HG03439 (cell line): ENCODE measurements at regions not wholly inside any gene's neighbourhood (a gene's known extent, or its start where the extent isn't known, plus 50 kb on each side); places are given as distances from the start of the nearest gene placed in this dataset.

Experiments
- ATAC-seq: cut with Tn5 transposase; IDR thresholded peaks from one replicate; pipeline ENCODE4 v1.9.1; 2021; ENCODE audit warnings: mild to moderate bottlenecking, moderate library complexity; ENCODE audit not compliant: unreplicated experiment

- no peak for ATAC-seq
Measured at GRCh38 chr17:77686903-77687302, 271.6 kb upstream of the TNRC6C start.

DNA sequence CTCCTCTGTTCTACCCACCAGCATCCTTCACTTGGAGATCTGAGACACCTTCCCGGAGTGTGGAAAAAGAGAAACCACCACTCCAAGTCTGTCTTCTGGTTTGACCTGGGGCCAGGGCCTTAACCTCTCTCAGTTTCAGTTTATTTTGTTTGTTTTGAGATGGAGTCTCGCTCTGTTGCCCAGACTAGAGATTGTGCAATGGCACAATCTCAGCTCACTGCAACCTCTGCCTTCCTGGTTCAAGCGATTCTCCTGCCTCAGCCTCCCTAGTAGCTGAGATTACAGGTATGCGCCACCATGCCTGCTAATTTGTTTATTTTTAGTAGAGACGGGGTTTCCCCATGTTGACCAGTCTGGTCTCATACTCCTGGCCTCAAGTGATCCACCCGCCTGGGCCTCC lies 271.1 kb upstream of the TNRC6C start:
- ATAC-seq: no peak

GRCh38 chr17:77687921-77688320 lies 270.6 kb upstream of the TNRC6C start:
- ATAC-seq: no peak

DNA sequence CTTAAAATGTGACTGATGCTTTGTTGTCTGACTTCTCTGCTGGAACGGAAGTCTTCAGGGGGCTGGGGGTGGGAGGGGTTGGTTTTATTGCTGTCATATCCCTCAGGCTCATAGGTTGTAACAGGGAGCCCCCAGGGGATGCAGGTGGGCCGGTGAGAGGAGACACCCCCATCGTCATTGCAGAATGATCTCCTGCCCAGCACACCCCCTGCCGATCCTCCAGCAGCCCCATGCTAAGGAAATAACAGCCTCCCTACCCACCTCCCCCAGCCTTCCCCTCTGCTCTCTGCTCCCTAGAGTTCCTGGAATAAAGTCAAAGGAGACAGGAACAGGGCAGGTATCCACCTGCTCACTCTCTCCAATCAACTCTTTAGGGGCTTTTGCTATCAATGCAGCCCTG lies 270.1 kb upstream of the TNRC6C start:
- ATAC-seq: no peak

DNA sequence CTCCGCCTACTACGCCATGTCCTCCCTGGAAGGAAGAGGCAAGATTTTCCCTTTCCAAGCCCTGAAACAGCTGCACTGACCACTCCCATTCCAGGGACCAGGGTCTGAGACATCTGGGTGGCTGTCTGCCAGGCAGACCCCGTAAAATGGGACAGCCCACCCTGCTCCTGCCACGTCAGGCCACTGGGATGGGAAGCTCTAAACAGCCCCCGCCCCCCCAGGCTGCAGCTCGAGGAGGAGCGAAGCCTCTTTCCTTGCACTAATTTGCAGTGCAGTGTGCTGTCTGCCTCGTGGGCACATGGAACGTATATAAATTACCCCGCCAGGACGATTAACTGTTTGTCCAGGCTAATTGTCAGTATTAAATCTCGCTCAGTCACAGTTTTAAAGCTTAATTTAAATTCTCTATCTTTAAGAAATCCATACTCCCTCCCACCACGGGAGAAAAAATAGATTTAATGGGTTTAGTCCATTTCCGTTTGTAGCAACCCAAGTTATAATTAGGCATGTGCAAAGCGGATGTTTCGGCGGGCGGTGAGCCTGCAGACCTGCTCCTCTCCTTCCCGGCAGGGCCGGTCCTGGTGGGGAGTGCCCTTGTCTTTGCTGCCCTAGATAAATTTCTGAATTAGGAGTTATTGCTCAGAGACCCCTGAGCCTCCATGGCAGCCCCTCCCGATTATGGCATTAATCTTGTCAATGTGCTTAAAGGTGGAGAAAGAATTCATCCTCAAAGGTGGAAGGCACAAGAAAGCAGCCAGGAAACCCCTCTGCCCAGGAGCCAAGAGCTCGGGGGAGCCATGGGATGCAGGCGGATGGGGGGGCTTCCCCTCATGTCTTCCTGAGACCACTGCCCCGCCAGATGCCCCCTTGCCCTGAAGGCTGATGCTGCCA lies 268.0 kb upstream of the TNRC6C start:
- ATAC-seq: no peak

- no peak for ATAC-seq
Measured at GRCh38 chr17:77691216-77692085, 267.1 kb upstream of the TNRC6C start.

DNA sequence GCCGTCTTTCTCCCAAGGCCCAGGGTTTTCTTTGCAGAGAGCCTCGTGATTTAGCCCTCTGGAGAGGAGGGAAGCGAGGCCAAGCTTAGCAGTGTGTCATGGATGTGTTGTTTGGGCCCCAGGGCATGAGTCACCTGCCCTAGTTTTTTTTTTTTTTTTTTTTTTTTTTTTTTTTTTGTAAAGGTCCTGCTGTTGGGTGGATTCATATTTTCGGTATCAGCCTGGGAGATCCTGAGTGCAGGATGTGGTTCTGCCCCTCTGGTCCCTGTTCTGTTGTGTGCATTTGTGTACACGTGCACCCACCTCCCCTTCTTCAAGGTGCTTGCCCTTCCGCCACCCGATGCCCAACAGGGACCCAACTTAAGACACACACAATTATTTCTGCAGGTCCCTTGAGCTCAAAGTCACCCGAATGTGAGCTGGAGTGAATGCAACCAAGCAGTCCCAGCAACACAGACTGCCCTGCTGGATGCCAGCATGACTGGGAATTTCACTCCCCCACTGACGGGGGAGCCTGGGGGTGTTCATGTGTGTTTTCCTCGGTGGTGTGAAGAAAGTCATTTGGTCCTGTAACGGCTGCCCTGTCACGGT lies 265.8 kb upstream of the TNRC6C start:
- no peak for ATAC-seq

DNA sequence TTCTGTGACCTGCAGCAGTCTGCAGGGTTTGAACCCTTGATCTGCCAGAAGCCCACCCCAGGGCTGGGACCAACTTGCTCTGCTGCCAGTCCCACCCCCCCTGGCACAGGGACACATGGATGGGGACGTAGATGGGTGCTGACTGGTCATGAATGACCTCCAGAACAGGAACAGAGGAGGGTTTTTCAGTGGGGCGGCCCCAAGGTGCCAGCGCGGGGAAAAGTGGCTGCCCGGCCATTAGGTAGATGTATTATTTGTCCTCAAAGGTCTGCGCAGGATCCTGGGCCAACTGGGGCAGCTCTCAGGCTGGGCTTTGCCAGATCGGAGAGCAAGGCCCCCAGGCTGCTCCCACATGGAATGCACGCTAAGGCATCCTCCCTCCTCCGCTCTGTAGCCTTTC lies 265.2 kb upstream of the TNRC6C start:
- ATAC-seq: no peak

- ATAC-seq: no peak
Measured at GRCh38 chr17:77693776-77694175, 264.7 kb upstream of the TNRC6C start.

DNA sequence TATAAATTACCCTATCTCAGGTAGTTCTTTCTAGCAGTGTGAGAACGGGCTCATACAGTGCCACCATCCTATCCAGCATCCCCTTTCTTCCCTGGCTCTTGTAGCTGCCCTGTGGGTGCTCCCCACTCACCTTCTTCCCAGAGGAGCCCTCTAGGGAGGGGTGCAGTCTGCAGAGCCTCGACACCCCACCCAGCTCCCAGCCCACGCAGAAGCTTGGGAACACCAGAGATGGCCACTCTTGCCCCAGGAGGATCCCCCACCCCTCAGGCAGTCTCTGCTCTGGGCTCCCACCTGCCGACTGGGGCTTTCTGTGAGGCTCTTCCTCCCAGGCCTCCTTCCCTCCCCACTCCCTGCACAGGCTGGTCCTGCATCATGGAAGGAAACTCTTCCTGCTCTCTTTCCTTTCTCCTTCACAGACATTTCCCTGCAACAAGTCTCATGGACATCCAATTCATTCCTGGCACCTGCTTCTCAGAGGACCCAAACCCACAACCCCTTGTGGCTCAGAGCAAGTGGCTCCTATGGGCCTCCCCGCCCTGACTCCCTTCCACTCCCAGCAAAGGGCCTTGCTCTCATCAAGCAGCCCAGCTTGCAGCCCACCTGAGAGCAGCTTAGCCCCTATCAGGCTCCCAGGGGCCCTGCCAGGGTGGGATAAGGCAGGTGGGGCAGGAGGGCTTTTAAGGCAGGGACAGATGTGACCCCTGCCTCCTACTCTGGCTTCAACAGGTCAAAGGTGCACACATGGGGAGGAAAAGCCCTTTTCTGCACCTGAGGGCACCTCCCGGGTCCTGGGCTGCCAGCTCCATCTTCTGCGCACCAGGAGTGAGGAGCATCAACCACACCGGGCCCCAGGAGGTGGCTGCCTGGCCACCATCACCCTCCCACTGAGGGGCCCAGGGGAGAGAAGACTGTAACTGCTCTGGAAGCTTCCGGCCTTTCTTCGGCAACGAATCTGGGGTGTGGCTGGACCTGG lies 263.8 kb upstream of the TNRC6C start:
- no peak for ATAC-seq

DNA sequence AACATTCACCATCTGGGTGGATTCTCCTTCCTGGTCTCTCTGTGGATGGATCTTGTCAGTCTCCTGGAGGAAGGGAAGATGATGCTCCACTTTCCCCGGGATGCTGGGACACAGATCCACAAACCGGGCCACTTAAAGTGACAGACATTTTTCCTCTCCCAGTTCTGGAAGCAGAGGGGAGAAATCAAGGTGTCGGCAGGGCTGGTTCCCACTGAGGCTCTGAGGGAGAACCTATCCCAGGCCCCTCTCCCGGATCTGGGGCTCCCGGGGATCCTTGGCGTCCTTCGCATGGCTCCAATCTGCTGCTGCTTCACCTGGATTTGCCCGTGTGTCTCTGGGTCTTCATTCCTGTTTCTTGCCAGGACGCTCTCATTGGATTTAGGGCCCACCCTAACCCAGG lies 263.1 kb upstream of the TNRC6C start:
- ATAC-seq: no peak

GRCh38 chr17:77696151-77696720 lies 262.3 kb upstream of the TNRC6C start:
- no peak for ATAC-seq

- no peak for ATAC-seq
Measured at GRCh38 chr17:77696721-77697460, 261.6 kb upstream of the TNRC6C start.

- no peak for ATAC-seq
Measured at GRCh38 chr17:77697480-77698400, 260.8 kb upstream of the TNRC6C start.

DNA sequence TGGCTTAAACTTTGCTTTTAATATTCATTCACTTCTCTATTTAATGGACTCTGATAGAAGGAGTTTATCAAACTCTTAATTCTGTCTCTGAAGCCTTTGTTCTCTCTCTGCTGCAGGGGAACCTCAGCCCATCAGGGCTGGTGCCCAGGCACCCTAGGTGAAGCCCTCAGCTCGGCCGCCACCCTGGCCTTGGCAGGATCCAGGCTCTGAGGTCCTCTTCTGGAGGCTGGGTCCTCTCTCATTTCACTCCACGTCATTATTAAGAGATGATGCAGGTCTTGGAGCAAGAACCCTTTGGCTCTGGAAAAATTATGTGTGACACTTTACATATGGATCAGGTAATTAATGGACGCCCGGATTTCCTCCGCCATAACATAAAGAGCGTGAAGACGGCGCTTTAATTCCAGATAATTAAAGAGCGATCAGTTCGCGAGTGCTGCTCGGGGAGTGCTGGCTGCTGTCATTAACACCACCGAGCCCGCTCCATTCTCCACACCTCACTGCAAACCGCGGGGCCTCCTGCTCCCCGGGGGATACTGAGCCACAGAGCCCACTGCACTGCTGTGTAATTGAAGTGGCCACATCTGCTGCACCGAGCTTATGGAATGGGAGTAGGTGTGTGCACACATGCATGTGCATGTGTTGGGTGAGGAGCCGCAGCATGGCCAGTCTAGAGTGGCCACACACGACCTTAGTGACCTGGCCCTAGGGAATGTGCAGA lies 259.4 kb upstream of the TNRC6C start:
- no peak for ATAC-seq

DNA sequence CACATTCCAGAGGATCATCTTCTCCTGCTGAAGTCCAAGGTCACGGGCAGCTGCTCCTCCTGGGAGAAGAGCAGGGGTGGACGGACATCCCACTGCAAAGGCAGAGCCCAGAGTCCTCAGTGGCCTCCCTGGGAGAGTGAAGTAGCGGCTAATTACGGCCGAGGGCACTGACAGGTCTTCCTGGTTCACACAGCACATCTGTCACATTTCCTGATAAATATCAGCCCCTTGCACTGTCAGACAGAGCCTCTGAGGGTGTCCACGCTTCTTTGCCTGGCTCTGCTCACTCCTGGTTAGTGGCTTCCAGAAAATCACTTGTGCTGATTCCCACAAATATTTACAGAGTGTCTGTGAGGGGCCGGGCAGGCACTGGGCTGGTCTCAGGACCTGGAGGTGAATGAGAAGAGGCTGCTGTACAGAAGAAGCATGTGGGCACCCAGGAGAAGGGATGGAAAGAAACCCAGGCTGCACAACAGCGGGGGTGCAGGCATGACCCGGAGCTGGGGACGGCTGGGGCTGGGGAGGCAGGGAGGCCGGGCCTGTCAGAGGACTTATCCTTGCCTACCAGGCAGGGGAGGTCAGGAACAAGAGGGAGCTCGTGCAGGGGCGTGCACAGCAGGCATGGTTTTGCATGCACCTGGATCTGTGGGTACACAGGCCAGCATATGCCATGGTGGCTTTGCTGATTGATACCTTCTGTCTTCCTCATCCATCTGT lies 258.2 kb upstream of the TNRC6C start:
- no peak for ATAC-seq

GRCh38 chr17:77701996-77702395 lies 256.5 kb upstream of the TNRC6C start:
- ATAC-seq: no peak
